ENCODE measurements at regions not wholly inside any gene's neighbourhood (a gene's known extent, or its start where the extent isn't known, plus 50 kb on each side); places are given as distances from the start of the nearest gene placed in this dataset.

GRCh38 chr5:92429646-92430045, 1046.5 kb upstream of the ARRDC3 start:
- Histone ChIP-seq H3K9me3 (no peaks in the 10 kb centered on the region), H3K27me3 (ENCODE audit: low read depth) (no peaks in the 10 kb centered on the region), H3K27ac (no peak overlapping the region), H3K4me3 (no peak overlapping the region), H3K4me1 (no peaks in the 10 kb centered on the region), H3K36me3 (no peaks in the 10 kb centered on the region)
- DNase-seq = no peak
- TF ChIP-seq CTCF (IDR thresholded peaks at IDR 0.05) = no peak
- ATAC-seq = no peak
- intact Hi-C loops (cut with DNase I) = no loop called here

GRCh38 chr5:92428415-92428814, 1045.3 kb upstream of the ARRDC3 start:
- H3K27ac ChIP-seq = no peak overlapping the region
- no peak for TF ChIP-seq CTCF (IDR thresholded peaks at IDR 0.05)
- ATAC-seq (no peak), DNase-seq (no peak)
- H3K4me1 ChIP-seq = no peaks in the 10 kb centered on the region
- H3K27me3 ChIP-seq (ENCODE audit: low read depth) = no peaks in the 10 kb centered on the region
- no peaks in the 10 kb centered on the region for H3K9me3 ChIP-seq
- H3K4me3 ChIP-seq = no peak overlapping the region
- intact Hi-C loops (cut with DNase I) = no loop called here
- no peaks in the 10 kb centered on the region for H3K36me3 ChIP-seq

- no peaks in the 10 kb centered on the region for H3K9me3 ChIP-seq
- no peak for DNase-seq
- H3K27ac ChIP-seq = no peak overlapping the region
- no peak overlapping the region for H3K4me3 ChIP-seq
- no peak for TF ChIP-seq CTCF (IDR thresholded peaks at IDR 0.05)
- intact Hi-C loops (cut with DNase I) = no loop called here
- no peak for ATAC-seq
- H3K36me3 ChIP-seq = no peaks in the 10 kb centered on the region
- H3K27me3 ChIP-seq (ENCODE audit: low read depth) = no peaks in the 10 kb centered on the region
- H3K4me1 ChIP-seq = no peaks in the 10 kb centered on the region
Observed at GRCh38 chr5:92424785-92425426, 1041.8 kb upstream of the ARRDC3 start.

- TF ChIP-seq CTCF (IDR thresholded peaks at IDR 0.05) = no peak
- Histone ChIP-seq H3K9me3 (no peaks in the 10 kb centered on the region), H3K36me3 (no peaks in the 10 kb centered on the region), H3K4me3 (no peak overlapping the region), H3K4me1 (no peaks in the 10 kb centered on the region), H3K27me3 (ENCODE audit: low read depth) (no peaks in the 10 kb centered on the region), H3K27ac (no peak overlapping the region)
- intact Hi-C loops (cut with DNase I) = no loop called here
- DNase-seq = no peak
- ATAC-seq = no peak
Observed at GRCh38 chr5:92421942-92422341, 1038.8 kb upstream of the ARRDC3 start.

GRCh38 chr5:92421196-92421595, 1038.1 kb upstream of the ARRDC3 start:
- no peak for TF ChIP-seq CTCF (IDR thresholded peaks at IDR 0.05)
- Histone ChIP-seq H3K4me1 (no peaks in the 10 kb centered on the region), H3K36me3 (no peaks in the 10 kb centered on the region), H3K27ac (no peak overlapping the region), H3K9me3 (no peaks in the 10 kb centered on the region), H3K4me3 (no peak overlapping the region), H3K27me3 (ENCODE audit: low read depth) (no peaks in the 10 kb centered on the region)
- no peak for DNase-seq
- intact Hi-C loops (cut with DNase I) = no loop called here
- ATAC-seq = no peak

Measured in lower lobe of right lung (tissue), 2 donors.